DMS153 treated with DMSO at 0.1 percent for 48 hours (cell line): ENCODE measurements at regions not wholly inside any gene's neighbourhood (a gene's known extent, or its start where the extent isn't known, plus 50 kb on each side); places are given as distances from the start of the nearest gene placed in this dataset.

Experiments
- DNase-seq: peaks from one replicate; lab custom pipeline; 2025; ENCODE audit not compliant: unreplicated experiment; lab: John Stamatoyannopoulos, UW

DNA sequence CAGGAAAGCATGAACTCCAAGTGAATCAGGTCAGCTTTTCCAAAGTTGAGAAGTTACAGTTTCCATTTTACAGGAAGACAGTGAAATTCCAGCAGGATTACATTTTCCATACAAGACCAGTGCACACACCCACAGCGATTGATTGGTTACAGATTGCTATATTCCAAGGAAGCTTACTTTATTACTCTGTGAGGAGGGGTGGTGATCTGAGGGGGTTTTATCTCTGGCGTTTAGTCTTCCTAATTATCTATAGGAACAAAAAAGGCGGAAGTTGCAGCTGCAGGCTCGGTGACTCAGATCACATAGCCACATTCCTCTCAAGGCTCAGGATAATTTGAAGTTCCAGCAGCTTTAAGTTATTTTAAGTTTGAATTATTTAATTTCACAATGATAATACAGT lies 450.4 kb upstream of the NMUR2 start:
- no peak for DNase-seq

DNA sequence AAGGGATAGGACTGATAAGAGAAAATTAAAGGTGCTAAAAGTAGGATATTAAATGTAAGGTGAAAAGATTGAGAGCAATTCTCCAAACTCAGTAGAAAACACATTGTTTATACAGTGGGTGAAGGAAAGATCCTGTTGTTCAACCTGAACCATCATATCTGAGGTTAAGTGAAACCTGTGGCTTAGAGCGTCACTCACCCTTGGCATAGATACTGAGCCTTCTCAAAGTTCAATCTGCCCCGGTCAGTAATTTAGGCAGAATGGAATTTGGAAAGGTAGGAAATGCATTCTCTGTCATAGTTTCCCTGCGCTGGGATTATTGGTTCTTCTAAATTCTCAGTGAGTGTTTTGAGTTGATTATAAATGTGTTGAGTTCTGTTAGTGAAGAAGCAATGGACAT lies 456.2 kb upstream of the NMUR2 start:
- DNase-seq: no peak

- DNase-seq: no peak
Observed at GRCh38 chr5:152864447-152864846, 459.4 kb upstream of the NMUR2 start.

DNA sequence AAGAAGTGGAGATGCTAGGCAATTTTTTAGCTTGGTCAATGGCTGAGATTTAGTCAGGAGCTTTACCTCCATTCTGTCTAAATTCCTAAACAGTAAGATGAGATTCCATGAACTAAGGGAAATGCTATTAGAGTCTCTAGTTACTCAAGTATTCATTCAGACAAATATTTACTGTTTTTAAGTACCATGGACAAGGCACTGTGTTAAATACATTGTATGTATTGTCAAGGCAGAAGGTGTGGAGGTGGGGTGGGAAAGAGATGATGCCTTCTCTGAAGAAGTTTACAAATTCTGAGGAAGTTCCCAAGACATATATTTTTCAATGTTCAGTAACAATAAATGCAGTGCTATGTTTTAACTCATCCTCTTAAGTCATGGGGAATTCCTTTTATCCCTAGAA lies 459.9 kb upstream of the NMUR2 start:
- no peak for DNase-seq

DNA sequence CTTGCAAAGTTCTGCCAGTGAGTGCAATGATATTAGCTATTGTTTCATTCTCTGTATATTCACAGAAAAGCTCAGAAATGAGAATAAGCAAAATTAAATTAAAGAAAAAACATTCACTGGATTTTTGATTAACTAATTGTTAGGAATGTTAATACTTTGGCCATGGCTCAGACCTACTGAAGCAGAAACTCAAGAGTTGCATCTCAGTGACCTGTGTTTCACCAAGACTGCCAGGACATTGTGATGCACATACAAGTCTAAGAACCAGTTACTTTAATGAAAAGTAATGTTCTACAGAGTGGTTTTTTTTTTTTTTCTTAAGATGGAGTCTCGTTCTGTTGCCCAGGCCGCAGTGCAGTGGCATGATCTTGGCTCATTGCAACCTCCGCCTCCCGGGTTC lies 464.9 kb upstream of the NMUR2 start:
- DNase-seq: no peak

- DNase-seq: no peak
Observed at GRCh38 chr5:152882621-152883020, 477.5 kb upstream of the NMUR2 start.

GRCh38 chr5:152883066-152883775 lies 478.1 kb upstream of the NMUR2 start:
- no peak for DNase-seq

- no peak for DNase-seq
Observed at GRCh38 chr5:152884006-152884405, 478.9 kb upstream of the NMUR2 start.

DNA sequence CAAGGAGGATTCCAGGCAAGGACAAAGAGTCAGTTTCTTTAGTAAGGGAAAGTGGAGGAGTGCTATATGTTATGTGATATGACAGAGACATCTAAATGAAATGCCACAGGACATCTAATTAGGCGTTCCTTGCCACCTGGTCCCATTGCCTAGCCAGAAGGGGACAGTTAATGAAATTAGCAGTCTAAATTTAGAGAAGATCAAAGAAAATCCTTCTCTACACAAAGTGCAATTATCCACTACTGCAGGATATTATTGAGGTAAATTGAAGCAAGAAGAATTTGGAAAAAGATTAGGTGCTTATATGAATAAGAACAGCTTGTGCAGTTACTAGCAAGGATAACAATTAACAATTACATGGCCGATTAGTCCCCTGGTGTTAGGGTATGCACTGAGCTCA lies 495.3 kb upstream of the NMUR2 start:
- DNase-seq: no peak

- DNase-seq: no peak
Observed at GRCh38 chr5:152901754-152902153, 496.7 kb upstream of the NMUR2 start.

DNA sequence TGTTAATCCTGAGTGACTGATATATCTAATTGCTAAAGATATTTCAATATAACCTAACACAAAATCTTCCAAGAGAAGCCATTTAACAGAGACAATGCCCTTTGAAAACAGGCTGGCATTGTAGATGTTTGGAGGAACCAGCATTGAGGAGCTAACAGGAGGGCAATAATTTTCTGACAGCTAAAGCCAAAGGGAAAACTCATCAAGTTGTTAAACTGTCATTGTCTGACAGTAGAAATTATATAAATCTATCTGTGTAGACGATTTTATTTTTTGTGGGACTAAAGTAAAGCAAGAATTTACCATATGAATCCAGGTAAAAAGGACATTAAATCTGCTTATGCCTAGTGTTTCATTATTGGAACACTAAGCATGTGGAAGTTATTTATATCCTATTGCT lies 500.2 kb upstream of the NMUR2 start:
- DNase-seq: no peak

GRCh38 chr5:152907488-152908245 lies 502.6 kb upstream of the NMUR2 start:
- no peak for DNase-seq

GRCh38 chr5:152912924-152913323 lies 507.8 kb upstream of the NMUR2 start:
- DNase-seq: no peak

- no peak for DNase-seq
Observed at GRCh38 chr5:152932621-152933020, 527.5 kb upstream of the NMUR2 start.

DNA sequence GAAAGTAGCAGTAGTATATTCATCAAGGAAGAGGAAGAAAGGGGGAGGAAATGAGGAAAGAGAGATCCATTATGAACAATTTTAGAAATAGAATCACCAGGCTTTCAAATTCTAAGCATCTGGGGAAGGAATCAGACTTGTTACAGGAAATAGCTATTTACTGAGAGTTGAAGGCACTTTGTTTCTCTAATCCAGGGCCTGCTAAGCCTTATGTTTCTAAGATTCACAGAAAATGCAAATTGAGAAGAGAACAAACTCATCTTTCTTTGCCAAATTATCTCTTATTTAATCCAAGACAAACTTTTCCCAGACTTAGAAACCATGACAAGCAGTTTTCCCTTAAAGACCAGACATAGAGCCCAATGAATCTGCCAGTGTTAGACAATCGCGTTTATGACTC lies 528.0 kb upstream of the NMUR2 start:
- DNase-seq: no peak

DNA sequence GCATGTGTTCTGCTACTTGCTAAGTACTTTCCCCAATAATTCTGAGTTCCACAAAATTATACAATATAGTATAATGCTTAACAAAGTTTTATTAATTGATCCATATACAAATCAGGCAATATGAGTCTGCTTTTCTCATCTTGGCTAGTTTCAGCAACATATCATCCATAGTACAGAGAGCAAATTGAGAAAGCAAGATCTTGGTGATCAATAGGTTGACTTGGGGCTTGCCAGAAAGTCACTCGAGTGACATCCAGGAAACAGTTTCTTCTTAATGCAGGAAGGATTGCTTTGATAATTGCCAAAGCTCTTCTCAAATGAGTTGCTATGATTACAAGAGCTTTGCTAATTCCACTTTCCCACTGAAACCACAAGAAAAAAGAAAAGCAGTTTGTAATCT lies 533.6 kb upstream of the NMUR2 start:
- no peak for DNase-seq

GRCh38 chr5:152942633-152943336 lies 537.7 kb upstream of the NMUR2 start:
- DNase-seq: no peak

GRCh38 chr5:152953788-152954483 lies 536.5 kb upstream of the GRIA1 start:
- DNase-seq: no peak

- no peak for DNase-seq
Observed at GRCh38 chr5:152956943-152957613, 533.4 kb upstream of the GRIA1 start.

DNA sequence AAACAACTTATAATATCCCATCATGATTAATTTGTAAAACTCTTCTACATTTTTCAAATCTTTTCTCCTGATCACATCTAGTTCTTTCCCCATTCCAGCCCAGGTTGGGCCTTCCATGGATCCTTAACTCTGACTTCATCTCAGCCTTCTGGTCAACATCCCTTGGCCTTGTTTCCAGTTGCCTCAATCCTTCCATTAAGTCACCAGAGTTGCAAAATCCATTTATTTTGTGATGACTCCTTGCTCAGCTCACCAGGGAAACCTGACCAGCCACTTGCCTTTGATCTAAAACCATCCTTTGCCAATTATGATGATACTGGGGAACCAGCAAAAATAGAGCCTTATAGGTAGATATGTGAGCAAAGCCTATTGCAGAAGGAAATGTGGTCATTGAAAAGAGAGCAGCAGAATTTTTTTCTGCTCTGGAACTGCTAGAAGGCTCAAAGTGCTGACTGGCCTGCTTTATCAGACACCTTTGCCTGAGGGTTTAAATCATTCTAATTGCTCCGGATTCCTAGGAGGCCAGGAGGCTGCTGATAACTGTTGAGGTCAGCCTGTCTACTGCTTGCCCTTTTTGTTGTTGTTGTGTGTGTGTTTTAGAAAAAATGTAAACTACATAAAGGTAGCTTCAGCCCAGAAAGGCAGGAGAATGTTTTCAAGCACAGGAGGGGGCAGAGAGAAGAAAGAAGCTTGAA lies 512.2 kb upstream of the GRIA1 start:
- DNase-seq: no peak
